ENCODE measurements at regions not wholly inside any gene's neighbourhood (a gene's known extent, or its start where the extent isn't known, plus 50 kb on each side); places are given as distances from the start of the nearest gene placed in this dataset.
A peak's percentile ranks its signal among the peaks of the same experiment; 100 is the strongest.
"Not testable (repeated sequence)": the region's sequence is repeated elsewhere in the genome, so short reads cannot be mapped to it uniquely, and the experiment has no call there.

- intact Hi-C loops (cut with DNase I) = no loop called here
- no peak overlapping the region for H3K27ac ChIP-seq
- H3K36me3 ChIP-seq = no peaks in the 10 kb centered on the region
- DNase-seq (no peak), ATAC-seq (no peak)
- peaks cover 39% of the 10 kb centered on the region for H3K27me3 ChIP-seq
- H3K4me3 ChIP-seq = no peak overlapping the region
- TF ChIP-seq, protein P1, sequence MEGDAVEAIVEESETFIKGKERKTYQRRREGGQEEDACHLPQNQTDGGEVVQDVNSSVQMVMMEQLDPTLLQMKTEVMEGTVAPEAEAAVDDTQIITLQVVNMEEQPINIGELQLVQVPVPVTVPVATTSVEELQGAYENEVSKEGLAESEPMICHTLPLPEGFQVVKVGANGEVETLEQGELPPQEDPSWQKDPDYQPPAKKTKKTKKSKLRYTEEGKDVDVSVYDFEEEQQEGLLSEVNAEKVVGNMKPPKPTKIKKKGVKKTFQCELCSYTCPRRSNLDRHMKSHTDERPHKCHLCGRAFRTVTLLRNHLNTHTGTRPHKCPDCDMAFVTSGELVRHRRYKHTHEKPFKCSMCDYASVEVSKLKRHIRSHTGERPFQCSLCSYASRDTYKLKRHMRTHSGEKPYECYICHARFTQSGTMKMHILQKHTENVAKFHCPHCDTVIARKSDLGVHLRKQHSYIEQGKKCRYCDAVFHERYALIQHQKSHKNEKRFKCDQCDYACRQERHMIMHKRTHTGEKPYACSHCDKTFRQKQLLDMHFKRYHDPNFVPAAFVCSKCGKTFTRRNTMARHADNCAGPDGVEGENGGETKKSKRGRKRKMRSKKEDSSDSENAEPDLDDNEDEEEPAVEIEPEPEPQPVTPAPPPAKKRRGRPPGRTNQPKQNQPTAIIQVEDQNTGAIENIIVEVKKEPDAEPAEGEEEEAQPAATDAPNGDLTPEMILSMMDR (IDR thresholded peaks at IDR 0.05) = no peak
- H3K9me3 ChIP-seq = no peaks in the 10 kb centered on the region
- H3K4me1 ChIP-seq = peaks cover 5% of the 10 kb centered on the region
Observed at GRCh38 chr3:87795701-87796100, 263.1 kb downstream of the CGGBP1 start.

GRCh38 chr3:87793337-87793877 lies 265.4 kb downstream of the CGGBP1 start:
- H3K27ac ChIP-seq = no peak overlapping the region
- TF ChIP-seq, protein P1 (IDR thresholded peaks at IDR 0.05) = no peak
- peaks cover 5% of the 10 kb centered on the region for H3K4me1 ChIP-seq
- H3K4me3 ChIP-seq = peak overlapping the region; percentile 42
- no peak for ATAC-seq
- H3K27me3 ChIP-seq = peaks cover 48% of the 10 kb centered on the region
- DNase-seq = no peak
- H3K9me3 ChIP-seq = no peaks in the 10 kb centered on the region
- H3K36me3 ChIP-seq = no peaks in the 10 kb centered on the region
- intact Hi-C loops (cut with DNase I) = no loop called here

DNA sequence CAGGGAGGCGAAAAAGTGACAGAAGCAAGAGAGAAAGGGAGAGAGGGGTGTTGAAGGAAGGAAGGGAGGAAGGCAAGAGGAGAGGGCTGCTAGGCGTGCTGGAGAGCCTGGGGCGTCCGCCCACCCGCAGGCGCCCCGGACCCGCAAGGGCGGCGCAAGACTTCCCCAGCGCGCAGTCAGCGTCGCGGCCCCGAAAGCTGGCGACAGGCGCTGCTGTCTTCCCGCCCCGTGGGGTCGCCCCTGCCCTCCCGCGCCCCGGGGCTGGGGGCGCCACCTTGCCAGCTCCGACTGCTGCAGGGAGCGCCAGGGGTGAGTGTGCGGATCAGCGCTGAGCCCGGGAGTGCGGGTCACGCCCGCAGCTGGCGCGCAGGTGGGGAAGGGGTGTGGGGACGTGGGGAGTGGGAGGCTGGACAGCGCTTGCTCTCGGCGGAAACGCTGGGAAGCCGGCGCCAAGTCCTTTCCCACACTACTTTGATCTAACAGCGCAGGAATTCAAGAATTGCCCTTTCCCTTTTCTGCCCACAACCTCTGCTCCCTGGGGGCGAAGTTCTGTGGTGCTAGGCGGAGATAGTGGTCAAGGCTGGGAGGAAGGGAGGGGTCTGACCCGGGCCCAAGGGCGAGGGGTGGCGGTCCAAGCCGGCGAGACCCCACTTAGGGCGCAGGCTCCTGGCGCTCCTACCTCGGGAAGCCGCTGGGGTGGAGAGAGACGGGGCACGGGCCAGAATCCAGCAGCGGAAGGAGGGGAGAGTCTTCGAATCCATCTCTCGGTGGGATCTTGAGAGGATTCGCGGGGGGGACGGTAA lies 266.1 kb downstream of the CGGBP1 start, which contains the start of gene HTR1F:
Gene HTR1F, plus strand, starts transcription at position 173 of the 803 bp plus-strand sequence.
- Histone ChIP-seq H3K9me3 (no peaks in the 10 kb centered on the region), H3K4me3 (peak within 1 kb of the TSS; percentile 42), H3K36me3 (no peaks in the 10 kb centered on the region), H3K27me3 (peaks cover 48% of the 10 kb centered on the region), H3K27ac (no peak within 1 kb of the TSS), H3K4me1 (peaks cover 5% of the 10 kb centered on the region)
- peak; percentile 63 for DNase-seq
- ATAC-seq = peak; percentile 68
- TF ChIP-seq, protein P1 (IDR thresholded peaks at IDR 0.05) = no peak
- intact Hi-C loops (cut with DNase I) = no loop called here

DNA sequence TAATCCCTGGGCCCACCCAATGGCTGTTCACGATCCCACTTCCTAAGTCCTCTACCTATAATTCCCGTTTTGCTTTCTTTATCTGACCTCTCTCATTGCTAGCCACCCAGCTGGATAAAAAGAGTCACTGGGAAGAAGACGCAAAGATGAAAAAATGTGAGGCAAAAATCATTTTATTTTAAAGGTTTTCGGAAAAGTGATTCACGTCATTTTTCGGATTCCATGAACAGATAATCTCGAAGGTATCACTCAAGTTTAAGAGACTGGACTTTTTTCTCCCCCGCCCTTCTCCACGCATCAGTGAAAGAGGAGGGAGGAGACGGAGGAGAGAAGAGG lies 266.6 kb downstream of the CGGBP1 start:
- no peak for ATAC-seq

GRCh38 chr3:87791248-87792027 lies 267.4 kb downstream of the CGGBP1 start:
- ATAC-seq (no peak), DNase-seq (no peak)
- Histone ChIP-seq H3K9me3 (no peaks in the 10 kb centered on the region), H3K27me3 (peaks cover 48% of the 10 kb centered on the region), H3K36me3 (no peaks in the 10 kb centered on the region), H3K27ac (no peak overlapping the region), H3K4me3 (no peak overlapping the region), H3K4me1 (peaks cover 5% of the 10 kb centered on the region)
- intact Hi-C loops (cut with DNase I) = no loop called here
- TF ChIP-seq, protein P1 (IDR thresholded peaks at IDR 0.05) = no peak

More for the DNA sequence above, 266.6 kb downstream of the CGGBP1 start:
- Histone ChIP-seq H3K4me3 (peak overlapping the region; percentile 42), H3K4me1 (peaks cover 5% of the 10 kb centered on the region), H3K9me3 (no peaks in the 10 kb centered on the region), H3K27me3 (peaks cover 48% of the 10 kb centered on the region), H3K27ac (no peak overlapping the region), H3K36me3 (no peaks in the 10 kb centered on the region)
- TF ChIP-seq, protein P1 (IDR thresholded peaks at IDR 0.05) = no peak
- intact Hi-C loops (cut with DNase I) = no loop called here
- no peak for DNase-seq

DNA sequence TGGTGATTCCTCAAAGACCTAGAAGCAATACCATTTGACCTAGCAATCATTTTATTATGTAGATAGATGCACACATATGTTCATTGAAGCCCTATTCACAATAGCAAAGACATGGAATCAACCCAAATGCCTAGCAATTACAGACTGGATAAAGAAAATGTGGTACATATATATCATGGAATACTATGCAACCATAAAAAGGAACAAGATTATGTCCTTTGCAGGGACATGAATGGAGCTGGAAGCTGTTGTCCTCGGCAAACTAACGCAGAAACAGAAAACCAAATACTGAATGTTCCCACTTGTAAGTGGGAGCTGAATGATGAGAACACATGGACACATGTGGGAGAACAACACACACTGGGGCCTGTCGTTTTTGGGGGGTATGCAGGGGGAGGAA lies 269.8 kb downstream of the CGGBP1 start:
- H3K4me1 ChIP-seq; H3K4me3 ChIP-seq; DNase-seq; intact Hi-C loops (cut with DNase I); H3K9me3 ChIP-seq; H3K36me3 ChIP-seq; H3K27ac ChIP-seq; ATAC-seq: not testable (repeated sequence)
- peaks cover 43% of the 10 kb centered on the region for H3K27me3 ChIP-seq

Measured in upper lobe of right lung (tissue), 1 donor.